ENCODE measurements at regions not wholly inside any gene's neighbourhood (a gene's known extent, or its start where the extent isn't known, plus 50 kb on each side); places are given as distances from the start of the nearest gene placed in this dataset.

DNA sequence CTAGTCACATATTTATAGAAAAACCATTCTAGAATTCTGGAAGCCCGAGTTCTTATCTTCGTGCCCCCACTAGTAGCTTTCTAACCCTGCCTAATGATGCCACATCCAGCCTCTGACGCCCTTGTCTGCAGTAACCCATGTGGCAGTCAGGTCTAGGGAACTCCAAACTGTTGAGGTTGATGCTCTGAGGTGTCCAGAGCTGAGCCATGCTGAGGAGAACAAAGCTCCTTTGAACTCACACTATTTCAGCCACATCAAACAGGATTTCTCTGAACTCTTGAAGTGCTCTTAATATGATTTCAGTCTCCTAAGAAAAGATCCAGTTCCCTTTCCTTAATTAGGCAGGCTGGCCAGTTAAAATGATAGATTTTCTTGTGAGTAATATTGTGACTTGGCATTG, 150.5 kb upstream of the ST8SIA2 start:
- H3K4me1 Mint-ChIP-seq (ENCODE audit: low read depth, unreplicated experiment) = no peaks in the 10 kb centered on the region
- H3K27ac ChIP-seq (ENCODE audit: low read depth, low read length) = no peak overlapping the region
- H3K4me2 ChIP-seq (ENCODE audit: low read length) = no peak overlapping the region
- H3K36me3 Mint-ChIP-seq (ENCODE audit: low read depth, unreplicated experiment) = no peaks in the 10 kb centered on the region
- peaks cover 3% of the 10 kb centered on the region for H3K9me3 Mint-ChIP-seq (ENCODE audit: unreplicated experiment)
- no peak overlapping the region for H3K4me3 Mint-ChIP-seq (ENCODE audit: unreplicated experiment)
- H3K27ac Mint-ChIP-seq (ENCODE audit: unreplicated experiment) = no peak overlapping the region
- H3K4me1 ChIP-seq (ENCODE audit: insufficient read depth, low read length) = no peaks in the 10 kb centered on the region
- no peak overlapping the region for H2AFZ ChIP-seq (ENCODE audit: low read depth, low read length)
- H3K79me2 ChIP-seq (ENCODE audit: insufficient read depth, low read length) = no peaks in the 10 kb centered on the region
- peaks cover 13% of the 10 kb centered on the region for H3K27me3 Mint-ChIP-seq (ENCODE audit: low read depth, unreplicated experiment)
- H3K36me3 ChIP-seq (ENCODE audit: insufficient read depth, low read length) = no peaks in the 10 kb centered on the region
- no peak for FAIRE-seq
- no peak overlapping the region for H3K9ac ChIP-seq (ENCODE audit: low read length)
- TF ChIP-seq, protein P1, sequence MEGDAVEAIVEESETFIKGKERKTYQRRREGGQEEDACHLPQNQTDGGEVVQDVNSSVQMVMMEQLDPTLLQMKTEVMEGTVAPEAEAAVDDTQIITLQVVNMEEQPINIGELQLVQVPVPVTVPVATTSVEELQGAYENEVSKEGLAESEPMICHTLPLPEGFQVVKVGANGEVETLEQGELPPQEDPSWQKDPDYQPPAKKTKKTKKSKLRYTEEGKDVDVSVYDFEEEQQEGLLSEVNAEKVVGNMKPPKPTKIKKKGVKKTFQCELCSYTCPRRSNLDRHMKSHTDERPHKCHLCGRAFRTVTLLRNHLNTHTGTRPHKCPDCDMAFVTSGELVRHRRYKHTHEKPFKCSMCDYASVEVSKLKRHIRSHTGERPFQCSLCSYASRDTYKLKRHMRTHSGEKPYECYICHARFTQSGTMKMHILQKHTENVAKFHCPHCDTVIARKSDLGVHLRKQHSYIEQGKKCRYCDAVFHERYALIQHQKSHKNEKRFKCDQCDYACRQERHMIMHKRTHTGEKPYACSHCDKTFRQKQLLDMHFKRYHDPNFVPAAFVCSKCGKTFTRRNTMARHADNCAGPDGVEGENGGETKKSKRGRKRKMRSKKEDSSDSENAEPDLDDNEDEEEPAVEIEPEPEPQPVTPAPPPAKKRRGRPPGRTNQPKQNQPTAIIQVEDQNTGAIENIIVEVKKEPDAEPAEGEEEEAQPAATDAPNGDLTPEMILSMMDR (IDR thresholded peaks at IDR 0.05; ENCODE audit: insufficient read depth, low read depth, low read length) = no peak
- no peak for TF ChIP-seq EZH2 (IDR thresholded peaks at IDR 0.05; ENCODE audit: insufficient read depth, low read length)
- no peaks in the 10 kb centered on the region for H3K9me3 ChIP-seq (ENCODE audit: insufficient read depth, low read depth, low read length)
- DNase-seq (ENCODE audit: low read depth) = no peak
- no peaks in the 10 kb centered on the region for H4K20me1 ChIP-seq (ENCODE audit: insufficient read depth, low read length)
- H3K27me3 ChIP-seq (ENCODE audit: insufficient read depth, low read length) = no peaks in the 10 kb centered on the region
- no peak overlapping the region for H3K4me3 ChIP-seq (ENCODE audit: insufficient read depth, low read depth, low read length)

DNA sequence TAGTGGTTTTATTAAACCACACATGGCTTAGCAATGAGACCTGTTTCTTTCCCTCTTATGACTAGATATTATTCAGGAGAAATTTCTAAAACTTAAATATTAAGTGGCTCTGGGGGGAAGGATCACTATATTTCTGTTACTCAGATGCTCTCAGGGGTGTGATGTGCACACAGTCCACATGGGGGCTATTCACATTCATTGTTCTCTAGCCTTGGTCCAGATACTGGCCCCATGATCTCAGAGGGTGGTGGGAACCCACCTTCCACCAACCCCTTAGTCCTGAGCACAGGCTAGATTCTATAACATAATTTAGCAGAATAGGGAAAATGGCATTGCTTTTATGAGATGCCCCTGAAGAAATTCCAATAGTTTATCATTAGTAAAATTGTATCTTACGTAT, 149.0 kb upstream of the ST8SIA2 start:
- Mint-ChIP-seq H3K9me3 (ENCODE audit: unreplicated experiment) (no peaks in the 10 kb centered on the region), H3K4me3 (ENCODE audit: unreplicated experiment) (no peak overlapping the region), H3K4me1 (ENCODE audit: low read depth, unreplicated experiment) (no peaks in the 10 kb centered on the region), H3K36me3 (ENCODE audit: low read depth, unreplicated experiment) (no peaks in the 10 kb centered on the region), H3K27ac (ENCODE audit: unreplicated experiment) (no peak overlapping the region), H3K27me3 (ENCODE audit: low read depth, unreplicated experiment) (peaks cover 13% of the 10 kb centered on the region)
- H3K4me2 ChIP-seq (ENCODE audit: low read length) = no peak overlapping the region
- no peak overlapping the region for H3K4me3 ChIP-seq (ENCODE audit: insufficient read depth, low read depth, low read length)
- H3K9me3 ChIP-seq (ENCODE audit: insufficient read depth, low read depth, low read length) = no peaks in the 10 kb centered on the region
- TF ChIP-seq, protein P1 (IDR thresholded peaks at IDR 0.05; ENCODE audit: insufficient read depth, low read depth, low read length) = no peak
- no peak for TF ChIP-seq EZH2 (IDR thresholded peaks at IDR 0.05; ENCODE audit: insufficient read depth, low read length)
- no peaks in the 10 kb centered on the region for H3K79me2 ChIP-seq (ENCODE audit: insufficient read depth, low read length)
- DNase-seq (ENCODE audit: low read depth) (no peak), FAIRE-seq (no peak)
- no peak overlapping the region for H3K9ac ChIP-seq (ENCODE audit: low read length)
- no peak overlapping the region for H2AFZ ChIP-seq (ENCODE audit: low read depth, low read length)
- no peaks in the 10 kb centered on the region for H3K4me1 ChIP-seq (ENCODE audit: insufficient read depth, low read length)
- H3K27ac ChIP-seq (ENCODE audit: low read depth, low read length) = no peak overlapping the region
- H3K27me3 ChIP-seq (ENCODE audit: insufficient read depth, low read length) = no peaks in the 10 kb centered on the region
- H4K20me1 ChIP-seq (ENCODE audit: insufficient read depth, low read length) = no peaks in the 10 kb centered on the region
- no peaks in the 10 kb centered on the region for H3K36me3 ChIP-seq (ENCODE audit: insufficient read depth, low read length)

DNA sequence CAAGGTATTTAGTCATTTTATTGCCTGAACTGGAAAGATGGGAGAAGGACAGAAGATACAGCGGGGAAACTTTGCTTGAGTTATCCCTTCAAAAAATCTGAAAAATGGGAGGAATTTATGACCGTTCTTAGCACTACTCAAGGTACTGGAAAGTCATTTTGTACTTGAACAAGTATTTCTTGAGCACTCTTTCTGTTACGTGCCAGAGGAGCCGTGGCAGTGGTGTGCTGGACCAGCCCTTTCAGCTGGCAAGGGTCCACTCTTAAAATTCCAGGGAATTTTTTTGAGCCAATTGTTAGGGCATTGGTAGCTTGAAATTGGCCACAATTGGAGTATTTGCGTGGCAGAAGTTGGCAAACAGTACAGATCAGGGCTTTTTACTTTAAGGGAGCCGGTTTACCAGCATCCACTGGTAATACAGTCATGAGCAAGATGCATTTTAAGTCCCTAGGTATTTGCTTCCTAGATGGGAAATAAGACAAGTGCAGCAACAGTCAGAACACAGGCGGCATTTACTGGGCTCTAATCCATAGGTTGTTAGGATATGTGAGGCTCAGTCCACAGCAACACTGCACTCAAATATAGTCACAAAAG, 145.9 kb upstream of the ST8SIA2 start:
- no peak overlapping the region for H3K4me3 Mint-ChIP-seq (ENCODE audit: unreplicated experiment)
- TF ChIP-seq EZH2 (IDR thresholded peaks at IDR 0.05; ENCODE audit: insufficient read depth, low read length) = no peak
- TF ChIP-seq, protein P1 (IDR thresholded peaks at IDR 0.05; ENCODE audit: insufficient read depth, low read depth, low read length) = no peak
- Histone ChIP-seq H4K20me1 (ENCODE audit: insufficient read depth, low read length) (no peaks in the 10 kb centered on the region), H2AFZ (ENCODE audit: low read depth, low read length) (no peak overlapping the region), H3K9ac (ENCODE audit: low read length) (no peak overlapping the region), H3K36me3 (ENCODE audit: insufficient read depth, low read length) (no peaks in the 10 kb centered on the region), H3K9me3 (ENCODE audit: insufficient read depth, low read depth, low read length) (no peaks in the 10 kb centered on the region), H3K79me2 (ENCODE audit: insufficient read depth, low read length) (no peaks in the 10 kb centered on the region), H3K4me3 (ENCODE audit: insufficient read depth, low read depth, low read length) (no peak overlapping the region), H3K4me1 (ENCODE audit: insufficient read depth, low read length) (no peaks in the 10 kb centered on the region), H3K27ac (ENCODE audit: low read depth, low read length) (no peak overlapping the region), H3K27me3 (ENCODE audit: insufficient read depth, low read length) (no peaks in the 10 kb centered on the region), H3K4me2 (ENCODE audit: low read length) (no peak overlapping the region)
- no peaks in the 10 kb centered on the region for H3K4me1 Mint-ChIP-seq (ENCODE audit: low read depth, unreplicated experiment)
- peaks cover 13% of the 10 kb centered on the region for H3K27me3 Mint-ChIP-seq (ENCODE audit: low read depth, unreplicated experiment)
- no peaks in the 10 kb centered on the region for H3K36me3 Mint-ChIP-seq (ENCODE audit: low read depth, unreplicated experiment)
- no peak overlapping the region for H3K27ac Mint-ChIP-seq (ENCODE audit: unreplicated experiment)
- DNase-seq (ENCODE audit: low read depth) = no peak
- H3K9me3 Mint-ChIP-seq (ENCODE audit: unreplicated experiment) = no peaks in the 10 kb centered on the region
- FAIRE-seq = no peak
